Esophagus muscularis mucosa (tissue), 4 donors: ENCODE measurements at regions not wholly inside any gene's neighbourhood (a gene's known extent, or its start where the extent isn't known, plus 50 kb on each side); places are given as distances from the start of the nearest gene placed in this dataset.
A peak's percentile ranks its signal among the peaks of the same experiment; 100 is the strongest.

Experiments
- DNase-seq: peaks from one replicate; pipeline ENCODE4 v3.0.0-alpha.2; 2017; ENCODE audit errors: extremely low spot score
- H3K27ac ChIP-seq, 4 donors: fragments of 200-600 bp; sonication (generic); replicated peaks in 1 of 4; 1 replicate in 3 of 4; 2 replicates in 1 of 4; pipeline ENCODE4 v1.5.1; 2016 to 2019; ENCODE audit warnings: mild to moderate bottlenecking in 1 of 4
- H3K27me3 ChIP-seq, 4 donors: fragments of 200-600 bp; sonication (generic); one replicate each; pipeline versions ENCODE4 v1.5.1 to v1.6.0; 2016 to 2019
- H3K36me3 ChIP-seq, 4 donors: fragments of 200-600 bp; sonication (generic); one replicate each; pipeline ENCODE4 v1.5.1; 2016 to 2019
- H3K4me1 ChIP-seq, 4 donors: fragments of 200-600 bp; sonication (generic); one replicate each; pipeline ENCODE4 v1.5.1; 2016 to 2019
- H3K4me3 ChIP-seq, 4 donors: fragments of 200-600 bp; sonication (generic); 1 replicate in 2 of 4; 2 replicates in 2 of 4; pipeline ENCODE4 v1.5.1; 2016 to 2019; ENCODE audit warnings: mild to moderate bottlenecking in 4 of 4, moderate library complexity in 1 of 4
- H3K9me3 ChIP-seq, 4 donors: fragments of 200-600 bp; sonication (generic); 1 replicate in 3 of 4; 2 replicates in 1 of 4; pipeline ENCODE4 v1.5.1; 2016 to 2019
- CTCF ChIP-seq, 3 experiments: fragments of 200-600 bp in 2 of 3; fragments of 450-650 bp in 1 of 3; sonication (generic) in 2 of 3; IDR thresholded peaks; one replicate each; pipeline ENCODE4 v1.5.1; 2017 to 2019; ENCODE audit warnings: antibody characterized with exemption in 3 of 3, mild to moderate bottlenecking in 2 of 3, moderate library complexity in 1 of 3
- EP300 ChIP-seq: sonication (generic); formaldehyde crosslinking; IDR thresholded peaks from one replicate; pipeline ENCODE4 v1.6.1; 2017; ENCODE audit warnings: antibody characterized with exemption
- POLR2A ChIP-seq: fragments of 450-650 bp; IDR thresholded peaks from one replicate; pipeline ENCODE4 v1.6.1; 2017; ENCODE audit warnings: antibody characterized with exemption, moderate library complexity, mild to moderate bottlenecking, low read depth
- POLR2AphosphoS5 ChIP-seq, 2 donors: sonication (generic); formaldehyde crosslinking; IDR thresholded peaks; one replicate each; pipeline ENCODE4 v1.6.1; 2017; ENCODE audit warnings: antibody characterized with exemption in 2 of 2
- WGBS: methylation state at CpG from one replicate; pipeline ENCODE4 v1.1.5; 2018; 5-methylcytosine and 5-hydroxymethylcytosine counted together
- intact Hi-C: fragments of 100-400 bp; cut with DNase I; formaldehyde crosslinking; loops from one replicate; pipeline ENCODE4 v1.15.1; 2023

- Histone ChIP-seq H3K4me3 (no peak overlapping the region), H3K27ac (no peak overlapping the region), H3K36me3 (no peaks in the 10 kb centered on the region), H3K4me1 (peaks cover 0 to 11% (median 6%) of the 10 kb centered on the region in 4 donors), H3K27me3 (no peaks in the 10 kb centered on the region), H3K9me3 (peaks cover 0 to 6% (median 2%) of the 10 kb centered on the region in 4 donors)
- intact Hi-C loops: no loop called here
- no peak for TF ChIP-seq EP300
- TF ChIP-seq CTCF (IDR thresholded peaks at IDR 0.05): no peak
- 79% methylated on average over 5 of the region's 5 CpGs for WGBS
- no peak for DNase-seq
Observed at GRCh38 chr1:219350172-219350931, 176.7 kb downstream of the LYPLAL1 start.

GRCh38 chr1:219347921-219348391 is 174.3 kb downstream of the LYPLAL1 start:
- H3K9me3 ChIP-seq: peaks cover 0 to 6% (median 2%) of the 10 kb centered on the region in 4 donors
- peak overlapping the region in 2 of 4 donors; percentile 2 to 24 for H3K27ac ChIP-seq
- H3K4me1 ChIP-seq: peaks cover 0 to 11% (median 6%) of the 10 kb centered on the region in 4 donors
- no peaks in the 10 kb centered on the region for H3K36me3 ChIP-seq
- no peaks in the 10 kb centered on the region for H3K27me3 ChIP-seq
- WGBS: 69% methylated on average over 5 of the region's 5 CpGs
- peak; percentile 92 for DNase-seq
- H3K4me3 ChIP-seq: no peak overlapping the region
- intact Hi-C loops: no loop called here
- TF ChIP-seq CTCF (IDR thresholded peaks at IDR 0.05) (no peak), POLR2AphosphoS5 (IDR thresholded peaks at IDR 0.05) (no peak), EP300 (no peak), POLR2A (no peak)

- H3K27me3 ChIP-seq: no peaks in the 10 kb centered on the region
- TF ChIP-seq POLR2A (no peak), CTCF (IDR thresholded peaks at IDR 0.05) (no peak), POLR2AphosphoS5 (IDR thresholded peaks at IDR 0.05) (no peak), EP300 (no peak)
- intact Hi-C loops: no loop called here
- H3K27ac ChIP-seq: no peak overlapping the region
- peaks cover 0 to 11% (median 6%) of the 10 kb centered on the region in 4 donors for H3K4me1 ChIP-seq
- H3K9me3 ChIP-seq: peaks cover 0 to 6% (median 2%) of the 10 kb centered on the region in 4 donors
- 64% methylated on average over 1 of the region's 1 CpG for WGBS
- no peak for DNase-seq
- H3K4me3 ChIP-seq: no peak overlapping the region
- H3K36me3 ChIP-seq: no peaks in the 10 kb centered on the region
Observed at GRCh38 chr1:219347376-219347775, 173.7 kb downstream of the LYPLAL1 start.

GRCh38 chr1:219345953-219346352 is 172.3 kb downstream of the LYPLAL1 start:
- H3K27me3 ChIP-seq: no peaks in the 10 kb centered on the region
- H3K4me1 ChIP-seq: peaks cover 0 to 11% (median 6%) of the 10 kb centered on the region in 4 donors
- DNase-seq: no peak
- no peak overlapping the region for H3K4me3 ChIP-seq
- H3K27ac ChIP-seq: no peak overlapping the region
- TF ChIP-seq CTCF (IDR thresholded peaks at IDR 0.05): no peak
- no peak for TF ChIP-seq EP300
- TF ChIP-seq POLR2AphosphoS5 (IDR thresholded peaks at IDR 0.05): no peak
- no peak for TF ChIP-seq POLR2A
- H3K36me3 ChIP-seq: no peaks in the 10 kb centered on the region
- intact Hi-C loops: no loop called here
- peaks cover 0 to 6% (median 2%) of the 10 kb centered on the region in 4 donors for H3K9me3 ChIP-seq
